ENCODE measurements at regions not wholly inside any gene's neighbourhood (a gene's known extent, or its start where the extent isn't known, plus 50 kb on each side); places are given as distances from the start of the nearest gene placed in this dataset.
"Not testable (repeated sequence)": the region's sequence is repeated elsewhere in the genome, so short reads cannot be mapped to it uniquely, and the experiment has no call there.

GRCh38 chr9:90057361-90057760, 452.5 kb downstream of the GADD45G start:
- DNase-seq (ENCODE audit: low read depth in 2 of 2): no peak

- no peak for DNase-seq (ENCODE audit: low read depth in 2 of 2)
Observed at GRCh38 chr9:90058182-90058763, 453.5 kb downstream of the GADD45G start.

- DNase-seq (ENCODE audit: low read depth in 2 of 2): no peak
Observed at GRCh38 chr9:90059436-90059835, 454.6 kb downstream of the GADD45G start.

GRCh38 chr9:90060256-90060655, 455.4 kb downstream of the GADD45G start:
- no peak for DNase-seq (ENCODE audit: low read depth in 2 of 2)

GRCh38 chr9:90061187-90061586, 456.4 kb downstream of the GADD45G start:
- DNase-seq (ENCODE audit: low read depth in 2 of 2): no peak

GRCh38 chr9:90062982-90063381, 458.2 kb downstream of the GADD45G start:
- no peak for DNase-seq (ENCODE audit: low read depth in 2 of 2)

GRCh38 chr9:90064248-90064647, 459.4 kb downstream of the GADD45G start:
- no peak for DNase-seq (ENCODE audit: low read depth in 2 of 2)

GRCh38 chr9:90064971-90065370, 460.2 kb downstream of the GADD45G start:
- no peak for DNase-seq (ENCODE audit: low read depth in 2 of 2)

GRCh38 chr9:90065851-90066250, 461.0 kb downstream of the GADD45G start:
- no peak for DNase-seq (ENCODE audit: low read depth in 2 of 2)

GRCh38 chr9:90069085-90069484, 464.3 kb downstream of the GADD45G start:
- no peak for DNase-seq (ENCODE audit: low read depth in 2 of 2)

- no peak for DNase-seq (ENCODE audit: low read depth in 2 of 2)
Observed at GRCh38 chr9:90070056-90070455, 465.2 kb downstream of the GADD45G start.

- no peak for DNase-seq (ENCODE audit: low read depth in 2 of 2)
Observed at GRCh38 chr9:90070469-90070868, 465.7 kb downstream of the GADD45G start.

GRCh38 chr9:90070931-90071660, 466.3 kb downstream of the GADD45G start:
- DNase-seq (ENCODE audit: low read depth in 2 of 2): no peak

- DNase-seq (ENCODE audit: low read depth in 2 of 2): no peak
Observed at GRCh38 chr9:90073186-90073945, 468.6 kb downstream of the GADD45G start.

GRCh38 chr9:90074316-90074962, 469.6 kb downstream of the GADD45G start:
- no peak for DNase-seq (ENCODE audit: low read depth in 2 of 2)

GRCh38 chr9:90077598-90077997, 472.8 kb downstream of the GADD45G start:
- DNase-seq (ENCODE audit: low read depth in 2 of 2): not testable (repeated sequence)

- no peak for DNase-seq (ENCODE audit: low read depth in 2 of 2)
Observed at GRCh38 chr9:90078988-90079421, 474.2 kb downstream of the GADD45G start.

- no peak for DNase-seq (ENCODE audit: low read depth in 2 of 2)
Observed at GRCh38 chr9:90085633-90086032, 480.8 kb downstream of the GADD45G start.

GRCh38 chr9:90086101-90086511, 481.3 kb downstream of the GADD45G start:
- DNase-seq (ENCODE audit: low read depth in 2 of 2): no peak

GRCh38 chr9:90088434-90088833, 483.6 kb downstream of the GADD45G start:
- DNase-seq (ENCODE audit: low read depth in 2 of 2): no peak

GRCh38 chr9:90088856-90089255, 484.0 kb downstream of the GADD45G start:
- no peak for DNase-seq (ENCODE audit: low read depth in 2 of 2)

- DNase-seq (ENCODE audit: low read depth in 2 of 2): no peak
Observed at GRCh38 chr9:90090997-90091396, 486.2 kb downstream of the GADD45G start.

All from stimulated activated CD4-positive, alpha-beta T cell treated with anti-CD3 and anti-CD28 coated beads, Interleukin-4, amount 100 ng/mL, for 48 hours (primary cell).